ENCODE measurements at regions not wholly inside any gene's neighbourhood (a gene's known extent, or its start where the extent isn't known, plus 50 kb on each side); places are given as distances from the start of the nearest gene placed in this dataset.

- TF ChIP-seq POLR2A (IDR thresholded peaks at IDR 0.05), result no peak
- no peak for TF ChIP-seq CTCF (IDR thresholded peaks at IDR 0.05)
- no peak overlapping the region for H3K4me3 ChIP-seq
- no peaks in the 10 kb centered on the region for H3K4me1 ChIP-seq
- DNase-seq, result no peak
- H3K27me3 ChIP-seq, result no peaks in the 10 kb centered on the region
- no peaks in the 10 kb centered on the region for H3K36me3 ChIP-seq (ENCODE audit: low read depth, missing control alignments)
- intact Hi-C loops (cut with DNase I; ENCODE audit: low total_unique reads), result no loop called here
- WGBS, 2 donors, result 94% methylated on average over 4 of the region's 4 CpGs
- H3K27ac ChIP-seq, result no peak overlapping the region
- no peaks in the 10 kb centered on the region for H3K9me3 ChIP-seq
Observed at GRCh38 chr7:26006426-26006825, 145.6 kb upstream of the NFE2L3 start.

GRCh38 chr7:26007510-26007909 lies 144.5 kb upstream of the NFE2L3 start:
- H3K27ac ChIP-seq, result no peak overlapping the region
- H3K4me3 ChIP-seq, result no peak overlapping the region
- intact Hi-C loops (cut with DNase I; ENCODE audit: low total_unique reads), result no loop called here
- H3K4me1 ChIP-seq, result no peaks in the 10 kb centered on the region
- no peaks in the 10 kb centered on the region for H3K9me3 ChIP-seq
- no peak for DNase-seq
- TF ChIP-seq CTCF (IDR thresholded peaks at IDR 0.05) (no peak), POLR2A (IDR thresholded peaks at IDR 0.05) (no peak)
- WGBS, 2 donors, result 33 to 66% methylated on average over 2 of the region's 2 CpGs
- H3K36me3 ChIP-seq (ENCODE audit: low read depth, missing control alignments), result no peaks in the 10 kb centered on the region
- H3K27me3 ChIP-seq, result no peaks in the 10 kb centered on the region

- no peak overlapping the region for H3K27ac ChIP-seq
- WGBS, 2 donors, result 85 to 88% methylated on average over 3 to 5 of the region's 5 CpGs
- no peaks in the 10 kb centered on the region for H3K9me3 ChIP-seq
- no peaks in the 10 kb centered on the region for H3K36me3 ChIP-seq (ENCODE audit: low read depth, missing control alignments)
- no peak overlapping the region for H3K4me3 ChIP-seq
- DNase-seq, result no peak
- H3K27me3 ChIP-seq, result no peaks in the 10 kb centered on the region
- TF ChIP-seq CTCF (IDR thresholded peaks at IDR 0.05), result no peak
- no peak for TF ChIP-seq POLR2A (IDR thresholded peaks at IDR 0.05)
- intact Hi-C loops (cut with DNase I; ENCODE audit: low total_unique reads), result no loop called here
- no peaks in the 10 kb centered on the region for H3K4me1 ChIP-seq
Observed at GRCh38 chr7:26008428-26008827, 143.6 kb upstream of the NFE2L3 start.

GRCh38 chr7:26011039-26011696 lies 140.8 kb upstream of the NFE2L3 start:
- no peaks in the 10 kb centered on the region for H3K27me3 ChIP-seq
- no peak overlapping the region for H3K4me3 ChIP-seq
- no peaks in the 10 kb centered on the region for H3K36me3 ChIP-seq (ENCODE audit: low read depth, missing control alignments)
- H3K27ac ChIP-seq, result no peak overlapping the region
- WGBS, 2 donors, result 84 to 92% methylated on average over 9 of the region's 9 CpGs
- no peak for TF ChIP-seq POLR2A (IDR thresholded peaks at IDR 0.05)
- TF ChIP-seq CTCF (IDR thresholded peaks at IDR 0.05), result no peak
- no peak for DNase-seq
- intact Hi-C loops (cut with DNase I; ENCODE audit: low total_unique reads), result no loop called here
- H3K4me1 ChIP-seq, result no peaks in the 10 kb centered on the region
- no peaks in the 10 kb centered on the region for H3K9me3 ChIP-seq

- intact Hi-C loops (cut with DNase I; ENCODE audit: low total_unique reads), result no loop called here
- TF ChIP-seq POLR2A (IDR thresholded peaks at IDR 0.05) (no peak), CTCF (IDR thresholded peaks at IDR 0.05) (no peak)
- WGBS, 2 donors, result 58 to 61% methylated on average over 9 of the region's 9 CpGs
Observed at GRCh38 chr7:26013551-26014083, 138.4 kb upstream of the NFE2L3 start.

More at GRCh38 chr7:26013551-26014083, 138.4 kb upstream of the NFE2L3 start:
- Histone ChIP-seq H3K27me3 (no peaks in the 10 kb centered on the region), H3K4me3 (no peak overlapping the region), H3K9me3 (no peaks in the 10 kb centered on the region), H3K36me3 (ENCODE audit: low read depth, missing control alignments) (no peaks in the 10 kb centered on the region), H3K4me1 (no peaks in the 10 kb centered on the region), H3K27ac (no peak overlapping the region)
- DNase-seq, result no peak

Data from testis (tissue), 2 donors.